Right atrium auricular region (tissue), 2 donors: ENCODE measurements at regions not wholly inside any gene's neighbourhood (a gene's known extent, or its start where the extent isn't known, plus 50 kb on each side); places are given as distances from the start of the nearest gene placed in this dataset.

Experiments used
- DNase-seq: peaks from one replicate; pipeline ENCODE4 v3.0.0-alpha.2; 2019; ENCODE audit warnings: low spot score
- H3K27ac ChIP-seq, 2 donors: fragments of 200-600 bp; sonication (generic); 1 replicate in 1 of 2; 2 replicates in 1 of 2; pipeline ENCODE4 v1.5.1; 2016 to 2019
- H3K27me3 ChIP-seq, 2 donors: fragments of 200-600 bp; sonication (generic); one replicate each; pipeline versions ENCODE4 v1.5.1 to v1.6.0; 2017 to 2019
- H3K36me3 ChIP-seq: fragments of 200-600 bp; sonication (generic); one replicate; pipeline ENCODE4 v1.5.1; 2016
- H3K4me1 ChIP-seq, 2 donors: fragments of 200-600 bp; sonication (generic); one replicate each; pipeline versions ENCODE4 v1.5.1 to v1.6.0; 2017 to 2019
- H3K4me3 ChIP-seq, 2 donors: fragments of 200-600 bp; sonication (generic); 1 replicate in 1 of 2; 2 replicates in 1 of 2; pipeline ENCODE4 v1.5.1; 2017 to 2019; ENCODE audit warnings: mild to moderate bottlenecking in 1 of 2, moderate library complexity in 1 of 2
- H3K9me3 ChIP-seq, 2 donors: fragments of 200-600 bp; sonication (generic); one replicate each; pipeline ENCODE4 v1.5.1; 2019
- CTCF ChIP-seq, 2 donors: fragments of 200-600 bp; sonication (generic); IDR thresholded peaks; one replicate each; pipeline ENCODE4 v1.5.1; 2019; ENCODE audit warnings: antibody characterized with exemption in 2 of 2

DNA sequence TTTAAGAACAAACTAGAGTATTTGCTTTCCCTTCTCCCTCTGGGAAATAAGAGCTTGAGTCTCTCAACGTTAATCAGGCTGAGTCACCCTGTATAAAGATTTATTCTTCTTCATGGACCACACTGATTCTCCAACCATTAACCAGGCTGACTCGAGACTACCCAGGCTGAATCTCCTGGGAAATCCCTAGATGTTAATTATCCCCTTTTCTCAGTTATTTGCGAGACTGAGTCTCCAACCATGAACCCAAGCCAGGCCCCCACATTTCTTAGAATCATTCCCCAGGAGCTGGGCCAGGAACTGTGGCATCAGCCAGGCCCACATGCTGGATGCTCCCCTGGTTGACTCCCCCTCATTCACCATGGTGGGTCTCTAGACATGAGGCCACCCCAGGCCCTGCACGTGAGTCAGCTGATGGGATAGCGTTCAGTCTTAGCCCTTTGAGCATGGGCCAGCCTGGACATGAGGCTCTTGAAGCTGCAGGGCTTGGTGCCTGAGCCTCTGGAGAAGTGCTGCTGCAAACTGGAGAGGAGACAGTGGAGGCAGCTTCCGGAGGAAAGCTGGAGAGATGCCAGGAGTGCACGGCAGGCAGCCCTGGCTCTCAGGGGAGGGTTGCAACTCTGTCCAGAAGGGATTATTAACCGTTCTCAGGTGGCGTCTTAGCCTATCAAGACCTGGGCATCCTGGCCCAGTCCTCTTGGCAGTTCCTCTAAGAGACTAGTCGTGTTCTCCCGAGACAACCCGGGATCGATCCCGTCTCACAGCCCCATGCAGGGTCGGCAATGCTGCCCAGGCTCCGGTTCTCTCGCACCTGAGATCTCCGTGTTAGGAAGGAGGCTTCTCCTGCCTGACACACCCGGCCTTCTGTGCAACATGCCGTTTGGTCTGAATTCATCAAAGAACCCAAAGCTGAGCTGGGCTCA lies 296.6 kb downstream of the ADGRD1 start:
- Histone ChIP-seq H3K27ac (no peak overlapping the region), H3K27me3 (no peaks in the 10 kb centered on the region), H3K36me3 (no peaks in the 10 kb centered on the region), H3K4me3 (no peak overlapping the region), H3K9me3 (no peaks in the 10 kb centered on the region), H3K4me1 (no peaks in the 10 kb centered on the region)
- DNase-seq = no peak
- TF ChIP-seq CTCF (IDR thresholded peaks at IDR 0.05) = no peak

GRCh38 chr12:131250951-131251315 lies 297.2 kb downstream of the ADGRD1 start:
- H3K9me3 ChIP-seq = no peaks in the 10 kb centered on the region
- H3K27me3 ChIP-seq = no peaks in the 10 kb centered on the region
- no peaks in the 10 kb centered on the region for H3K4me1 ChIP-seq
- no peak for DNase-seq
- no peak overlapping the region for H3K27ac ChIP-seq
- H3K4me3 ChIP-seq = no peak overlapping the region
- TF ChIP-seq CTCF (IDR thresholded peaks at IDR 0.05) = no peak
- H3K36me3 ChIP-seq = no peaks in the 10 kb centered on the region

DNA sequence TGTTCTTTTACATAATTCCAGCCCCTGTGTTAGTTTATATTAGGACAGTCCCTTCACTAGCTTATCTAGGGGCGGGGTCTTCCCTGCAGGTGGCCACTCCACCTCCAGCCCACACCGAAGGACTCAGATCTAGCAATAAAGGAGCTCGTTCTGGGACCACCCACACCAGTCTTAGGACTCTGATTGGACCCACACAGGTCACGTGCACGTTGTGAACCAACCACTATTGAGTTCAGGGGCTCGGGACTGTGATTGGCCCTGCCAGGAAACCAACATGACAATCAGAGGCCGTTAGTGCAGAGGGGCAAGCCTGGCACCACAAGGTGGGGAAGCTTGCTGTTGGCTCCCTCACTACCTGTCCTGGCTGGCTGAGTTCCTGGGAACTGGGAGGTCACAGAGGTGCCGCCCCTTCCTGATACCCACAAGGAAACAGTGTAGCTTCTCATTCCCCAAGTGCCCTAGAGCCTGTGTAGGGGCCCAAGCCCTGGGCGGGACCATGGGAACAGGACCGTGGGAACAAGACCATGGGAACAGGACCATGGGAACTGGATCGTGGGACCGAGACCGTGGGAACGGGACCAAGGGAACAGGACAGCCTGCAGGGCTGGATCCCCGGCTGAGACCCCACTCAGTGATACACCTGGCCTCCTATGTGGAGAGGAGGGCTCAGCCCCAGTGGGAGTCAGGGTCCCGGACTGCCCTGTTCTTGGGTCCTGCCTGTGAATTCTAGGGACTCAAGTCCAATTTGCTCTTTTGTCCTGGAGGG lies 297.8 kb downstream of the ADGRD1 start:
- H3K27ac ChIP-seq = no peak overlapping the region
- no peaks in the 10 kb centered on the region for H3K4me1 ChIP-seq
- no peaks in the 10 kb centered on the region for H3K36me3 ChIP-seq
- TF ChIP-seq CTCF (IDR thresholded peaks at IDR 0.05) = no peak
- H3K4me3 ChIP-seq = no peak overlapping the region
- no peaks in the 10 kb centered on the region for H3K27me3 ChIP-seq
- no peak for DNase-seq
- H3K9me3 ChIP-seq = peaks cover 0 to 4% of the 10 kb centered on the region in 2 donors

DNA sequence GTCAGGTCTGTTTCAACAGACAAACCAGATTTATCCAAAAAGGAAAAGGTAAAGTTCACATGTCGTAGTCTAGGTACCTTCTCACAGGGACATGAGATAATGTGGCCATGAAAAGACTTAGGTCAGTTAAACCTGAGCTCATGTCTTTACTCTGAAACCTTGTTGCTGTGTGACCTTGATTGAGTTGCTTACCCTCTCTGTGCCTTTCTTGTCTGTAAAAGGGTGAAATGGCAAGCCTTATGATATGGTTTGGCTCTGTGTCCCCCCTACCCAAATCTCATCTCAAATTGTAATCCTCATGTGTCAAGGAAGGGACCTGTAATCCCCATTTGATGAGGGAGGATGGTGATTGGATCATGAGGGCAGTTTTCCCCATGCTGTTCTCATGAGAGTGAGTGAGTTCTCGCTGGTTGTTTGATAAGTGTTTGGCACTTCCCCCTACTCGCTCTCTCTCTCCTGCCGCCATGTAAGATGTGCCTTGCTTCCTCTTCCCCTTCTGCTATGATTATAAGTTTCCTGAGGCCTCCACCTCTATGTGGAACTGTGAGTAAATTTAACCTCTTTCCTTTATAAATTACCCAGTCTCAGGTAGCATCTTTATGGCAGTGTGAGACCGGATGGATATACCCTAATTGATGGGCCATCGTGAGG lies 299.8 kb downstream of the ADGRD1 start:
- Histone ChIP-seq H3K36me3 (no peaks in the 10 kb centered on the region), H3K4me1 (no peaks in the 10 kb centered on the region)

DNA sequence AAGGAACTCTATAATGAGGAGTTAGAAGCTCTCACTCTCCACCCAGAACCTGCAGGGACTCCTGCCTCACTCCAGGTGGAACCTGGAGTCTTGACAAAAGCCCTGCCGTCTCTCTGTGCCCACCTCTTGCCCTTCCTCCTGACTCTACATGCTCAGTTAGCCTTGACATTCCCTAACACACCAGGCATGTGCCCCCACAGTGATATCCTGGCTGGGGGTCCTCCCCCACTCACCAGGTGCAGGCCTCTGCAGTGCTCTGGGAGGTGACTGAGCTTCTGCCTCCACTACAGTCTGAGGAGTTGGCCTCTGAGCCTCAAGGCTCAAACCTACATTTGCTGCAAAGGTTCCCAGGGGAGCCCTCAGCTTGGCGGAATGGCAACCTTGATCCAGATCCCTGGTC lies 300.7 kb downstream of the ADGRD1 start:
- Histone ChIP-seq H3K36me3 (no peaks in the 10 kb centered on the region), H3K27me3 (no peaks in the 10 kb centered on the region), H3K4me3 (no peak overlapping the region), H3K4me1 (no peaks in the 10 kb centered on the region), H3K9me3 (peaks cover 0 to 5% of the 10 kb centered on the region in 2 donors), H3K27ac (no peak overlapping the region)
- DNase-seq = no peak
- no peak for TF ChIP-seq CTCF (IDR thresholded peaks at IDR 0.05)

More for the DNA sequence above, 299.8 kb downstream of the ADGRD1 start:
- Histone ChIP-seq H3K27ac (no peak overlapping the region), H3K4me3 (no peak overlapping the region), H3K9me3 (peaks cover 0 to 5% of the 10 kb centered on the region in 2 donors), H3K27me3 (no peaks in the 10 kb centered on the region)
- TF ChIP-seq CTCF (IDR thresholded peaks at IDR 0.05) = no peak
- no peak for DNase-seq
